ENCODE measurements at regions not wholly inside any gene's neighbourhood (a gene's known extent, or its start where the extent isn't known, plus 50 kb on each side); places are given as distances from the start of the nearest gene placed in this dataset.
A peak's percentile ranks its signal among the peaks of the same experiment; 100 is the strongest.
"Not testable (repeated sequence)": the region's sequence is repeated elsewhere in the genome, so short reads cannot be mapped to it uniquely, and the experiment has no call there.

- no peaks in the 10 kb centered on the region for H3K9me3 ChIP-seq (ENCODE audit: control insufficient read depth, low read length)
- H3K36me3 ChIP-seq (ENCODE audit: control insufficient read depth, insufficient read depth, low read length), result no peaks in the 10 kb centered on the region
- no peaks in the 10 kb centered on the region for H3K4me1 ChIP-seq (ENCODE audit: control insufficient read depth, insufficient read depth, low read length, poor library complexity, severe bottlenecking)
- no peaks in the 10 kb centered on the region for H3K27me3 ChIP-seq (replicated peaks; ENCODE audit: control insufficient read depth, insufficient read depth, low read length, poor library complexity, severe bottlenecking)
- no peak overlapping the region for H3K27ac ChIP-seq (ENCODE audit: insufficient read depth, low read length, poor library complexity, severe bottlenecking)
- no peak for DNase-seq
- no peak overlapping the region for H3K4me3 ChIP-seq (ENCODE audit: insufficient read depth, low read depth, low read length, poor library complexity, severe bottlenecking)
Measured at GRCh38 chr1:181951213-181951612, 110.3 kb downstream of the ZNF648 start.

- DNase-seq, result no peak
- Histone ChIP-seq H3K27me3 (replicated peaks; ENCODE audit: control insufficient read depth, insufficient read depth, low read length, poor library complexity, severe bottlenecking) (no peaks in the 10 kb centered on the region), H3K9me3 (ENCODE audit: control insufficient read depth, low read length) (no peaks in the 10 kb centered on the region), H3K27ac (ENCODE audit: insufficient read depth, low read length, poor library complexity, severe bottlenecking) (no peak overlapping the region), H3K36me3 (ENCODE audit: control insufficient read depth, insufficient read depth, low read length) (no peaks in the 10 kb centered on the region), H3K4me1 (ENCODE audit: control insufficient read depth, insufficient read depth, low read length, poor library complexity, severe bottlenecking) (no peaks in the 10 kb centered on the region), H3K4me3 (ENCODE audit: insufficient read depth, low read depth, low read length, poor library complexity, severe bottlenecking) (no peak overlapping the region)
Measured at GRCh38 chr1:181949500-181949899, 112.0 kb downstream of the ZNF648 start.

GRCh38 chr1:181948372-181948771 lies 113.1 kb downstream of the ZNF648 start:
- H3K36me3 ChIP-seq (ENCODE audit: control insufficient read depth, insufficient read depth, low read length), result no peaks in the 10 kb centered on the region

GRCh38 chr1:181947441-181947840 lies 114.1 kb downstream of the ZNF648 start:
- no peak for DNase-seq
- H3K4me3 ChIP-seq (ENCODE audit: insufficient read depth, low read depth, low read length, poor library complexity, severe bottlenecking), result no peak overlapping the region
- H3K36me3 ChIP-seq (ENCODE audit: control insufficient read depth, insufficient read depth, low read length), result no peaks in the 10 kb centered on the region
- no peaks in the 10 kb centered on the region for H3K9me3 ChIP-seq (ENCODE audit: control insufficient read depth, low read length)
- no peaks in the 10 kb centered on the region for H3K27me3 ChIP-seq (replicated peaks; ENCODE audit: control insufficient read depth, insufficient read depth, low read length, poor library complexity, severe bottlenecking)
- no peaks in the 10 kb centered on the region for H3K4me1 ChIP-seq (ENCODE audit: control insufficient read depth, insufficient read depth, low read length, poor library complexity, severe bottlenecking)
- no peak overlapping the region for H3K27ac ChIP-seq (ENCODE audit: insufficient read depth, low read length, poor library complexity, severe bottlenecking)

More at GRCh38 chr1:181948372-181948771, 113.1 kb downstream of the ZNF648 start:
- no peaks in the 10 kb centered on the region for H3K4me1 ChIP-seq (ENCODE audit: control insufficient read depth, insufficient read depth, low read length, poor library complexity, severe bottlenecking)
- H3K4me3 ChIP-seq (ENCODE audit: insufficient read depth, low read depth, low read length, poor library complexity, severe bottlenecking), result no peak overlapping the region
- no peaks in the 10 kb centered on the region for H3K9me3 ChIP-seq (ENCODE audit: control insufficient read depth, low read length)
- no peak overlapping the region for H3K27ac ChIP-seq (ENCODE audit: insufficient read depth, low read length, poor library complexity, severe bottlenecking)
- no peaks in the 10 kb centered on the region for H3K27me3 ChIP-seq (replicated peaks; ENCODE audit: control insufficient read depth, insufficient read depth, low read length, poor library complexity, severe bottlenecking)
- DNase-seq, result no peak

GRCh38 chr1:181936768-181937581 lies 124.5 kb downstream of the ZNF648 start:
- Histone ChIP-seq H3K36me3 (ENCODE audit: control insufficient read depth, insufficient read depth, low read length) (no peaks in the 10 kb centered on the region), H3K27ac (ENCODE audit: insufficient read depth, low read length, poor library complexity, severe bottlenecking) (no peak overlapping the region), H3K27me3 (replicated peaks; ENCODE audit: control insufficient read depth, insufficient read depth, low read length, poor library complexity, severe bottlenecking) (no peaks in the 10 kb centered on the region), H3K4me3 (ENCODE audit: insufficient read depth, low read depth, low read length, poor library complexity, severe bottlenecking) (no peak overlapping the region), H3K4me1 (ENCODE audit: control insufficient read depth, insufficient read depth, low read length, poor library complexity, severe bottlenecking) (no peaks in the 10 kb centered on the region), H3K9me3 (ENCODE audit: control insufficient read depth, low read length) (no peaks in the 10 kb centered on the region)
- DNase-seq, result peak in 2 of 3 donors; percentile 1 to 8

- DNase-seq, result no peak
- Histone ChIP-seq H3K27me3 (replicated peaks; ENCODE audit: control insufficient read depth, insufficient read depth, low read length, poor library complexity, severe bottlenecking) (no peaks in the 10 kb centered on the region), H3K27ac (ENCODE audit: insufficient read depth, low read length, poor library complexity, severe bottlenecking) (no peak overlapping the region), H3K36me3 (ENCODE audit: control insufficient read depth, insufficient read depth, low read length) (no peaks in the 10 kb centered on the region), H3K4me1 (ENCODE audit: control insufficient read depth, insufficient read depth, low read length, poor library complexity, severe bottlenecking) (no peaks in the 10 kb centered on the region), H3K4me3 (ENCODE audit: insufficient read depth, low read depth, low read length, poor library complexity, severe bottlenecking) (no peak overlapping the region), H3K9me3 (ENCODE audit: control insufficient read depth, low read length) (no peaks in the 10 kb centered on the region)
Measured at GRCh38 chr1:181936269-181936668, 125.2 kb downstream of the ZNF648 start.

- Histone ChIP-seq H3K36me3 (ENCODE audit: control insufficient read depth, insufficient read depth, low read length) (no peaks in the 10 kb centered on the region), H3K9me3 (ENCODE audit: control insufficient read depth, low read length) (no peaks in the 10 kb centered on the region), H3K27ac (ENCODE audit: insufficient read depth, low read length, poor library complexity, severe bottlenecking) (no peak overlapping the region), H3K27me3 (replicated peaks; ENCODE audit: control insufficient read depth, insufficient read depth, low read length, poor library complexity, severe bottlenecking) (no peaks in the 10 kb centered on the region), H3K4me1 (ENCODE audit: control insufficient read depth, insufficient read depth, low read length, poor library complexity, severe bottlenecking) (no peaks in the 10 kb centered on the region), H3K4me3 (ENCODE audit: insufficient read depth, low read depth, low read length, poor library complexity, severe bottlenecking) (no peak overlapping the region)
- no peak for DNase-seq
Measured at GRCh38 chr1:181931873-181932272, 129.6 kb downstream of the ZNF648 start.

- DNase-seq, result no peak
- no peaks in the 10 kb centered on the region for H3K9me3 ChIP-seq (ENCODE audit: control insufficient read depth, low read length)
- H3K27me3 ChIP-seq (replicated peaks; ENCODE audit: control insufficient read depth, insufficient read depth, low read length, poor library complexity, severe bottlenecking), result no peaks in the 10 kb centered on the region
- no peaks in the 10 kb centered on the region for H3K36me3 ChIP-seq (ENCODE audit: control insufficient read depth, insufficient read depth, low read length)
- no peak overlapping the region for H3K4me3 ChIP-seq (ENCODE audit: insufficient read depth, low read depth, low read length, poor library complexity, severe bottlenecking)
- H3K27ac ChIP-seq (ENCODE audit: insufficient read depth, low read length, poor library complexity, severe bottlenecking), result no peak overlapping the region
- H3K4me1 ChIP-seq (ENCODE audit: control insufficient read depth, insufficient read depth, low read length, poor library complexity, severe bottlenecking), result no peaks in the 10 kb centered on the region
Measured at GRCh38 chr1:181930187-181930586, 131.3 kb downstream of the ZNF648 start.

GRCh38 chr1:181926697-181927096 lies 134.8 kb downstream of the ZNF648 start:
- Histone ChIP-seq H3K4me3 (ENCODE audit: insufficient read depth, low read depth, low read length, poor library complexity, severe bottlenecking) (no peak overlapping the region), H3K27ac (ENCODE audit: insufficient read depth, low read length, poor library complexity, severe bottlenecking) (no peak overlapping the region), H3K36me3 (ENCODE audit: control insufficient read depth, insufficient read depth, low read length) (no peaks in the 10 kb centered on the region), H3K9me3 (ENCODE audit: control insufficient read depth, low read length) (no peaks in the 10 kb centered on the region), H3K27me3 (replicated peaks; ENCODE audit: control insufficient read depth, insufficient read depth, low read length, poor library complexity, severe bottlenecking) (no peaks in the 10 kb centered on the region), H3K4me1 (ENCODE audit: control insufficient read depth, insufficient read depth, low read length, poor library complexity, severe bottlenecking) (no peaks in the 10 kb centered on the region)
- no peak for DNase-seq

GRCh38 chr1:181924034-181924433 lies 137.5 kb downstream of the ZNF648 start:
- DNase-seq; H3K9me3 ChIP-seq (ENCODE audit: control insufficient read depth, low read length); H3K27me3 ChIP-seq (replicated peaks; ENCODE audit: control insufficient read depth, insufficient read depth, low read length, poor library complexity, severe bottlenecking): not testable (repeated sequence)

More at GRCh38 chr1:181924034-181924433, 137.5 kb downstream of the ZNF648 start:
- not testable (repeated sequence) for H3K27ac ChIP-seq (ENCODE audit: insufficient read depth, low read length, poor library complexity, severe bottlenecking); H3K4me1 ChIP-seq (ENCODE audit: control insufficient read depth, insufficient read depth, low read length, poor library complexity, severe bottlenecking); H3K36me3 ChIP-seq (ENCODE audit: control insufficient read depth, insufficient read depth, low read length); H3K4me3 ChIP-seq (ENCODE audit: insufficient read depth, low read depth, low read length, poor library complexity, severe bottlenecking)
